GM18498 (cell line): ENCODE measurements at regions not wholly inside any gene's neighbourhood (a gene's known extent, or its start where the extent isn't known, plus 50 kb on each side); places are given as distances from the start of the nearest gene placed in this dataset.

Experiments
- ATAC-seq: cut with Tn5 transposase; IDR thresholded peaks from one replicate; pipeline ENCODE4 v1.9.1; 2021; ENCODE audit warnings: mild to moderate bottlenecking, moderate library complexity; ENCODE audit not compliant: unreplicated experiment

- ATAC-seq = no peak
Observed at GRCh38 chr12:78683031-78683430, 181.5 kb upstream of the SYT1 start.

- ATAC-seq = no peak
Observed at GRCh38 chr12:78683626-78684025, 180.9 kb upstream of the SYT1 start.

GRCh38 chr12:78684419-78684818, 180.2 kb upstream of the SYT1 start:
- ATAC-seq = no peak

- ATAC-seq = no peak
Observed at GRCh38 chr12:78695749-78696148, 168.8 kb upstream of the SYT1 start.

GRCh38 chr12:78696267-78696666, 168.3 kb upstream of the SYT1 start:
- ATAC-seq = no peak

- no peak for ATAC-seq
Observed at GRCh38 chr12:78697817-78698415, 166.7 kb upstream of the SYT1 start.

- ATAC-seq = no peak
Observed at GRCh38 chr12:78698747-78699146, 165.8 kb upstream of the SYT1 start.

GRCh38 chr12:78700565-78700964, 164.0 kb upstream of the SYT1 start:
- no peak for ATAC-seq

GRCh38 chr12:78703820-78704525, 160.6 kb upstream of the SYT1 start:
- no peak for ATAC-seq

GRCh38 chr12:78711954-78712353, 152.6 kb upstream of the SYT1 start:
- ATAC-seq = no peak

- ATAC-seq = no peak
Observed at GRCh38 chr12:78712834-78713481, 151.6 kb upstream of the SYT1 start.

GRCh38 chr12:78719721-78720120, 144.9 kb upstream of the SYT1 start:
- no peak for ATAC-seq

- ATAC-seq = no peak
Observed at GRCh38 chr12:78721906-78722305, 142.7 kb upstream of the SYT1 start.

GRCh38 chr12:78725033-78725432, 139.5 kb upstream of the SYT1 start:
- ATAC-seq = no peak

- ATAC-seq = no peak
Observed at GRCh38 chr12:78725951-78726580, 138.5 kb upstream of the SYT1 start.

GRCh38 chr12:78726854-78727253, 137.7 kb upstream of the SYT1 start:
- no peak for ATAC-seq

- ATAC-seq = no peak
Observed at GRCh38 chr12:78732481-78732880, 132.1 kb upstream of the SYT1 start.

GRCh38 chr12:78739653-78740052, 124.9 kb upstream of the SYT1 start:
- no peak for ATAC-seq

- ATAC-seq = no peak
Observed at GRCh38 chr12:78746001-78746400, 118.6 kb upstream of the SYT1 start.

GRCh38 chr12:78753058-78753457, 111.5 kb upstream of the SYT1 start:
- ATAC-seq = no peak

- no peak for ATAC-seq
Observed at GRCh38 chr12:78756936-78757335, 107.6 kb upstream of the SYT1 start.

GRCh38 chr12:78759367-78759766, 105.2 kb upstream of the SYT1 start:
- ATAC-seq = no peak
